ENCODE measurements at regions not wholly inside any gene's neighbourhood (a gene's known extent, or its start where the extent isn't known, plus 50 kb on each side); places are given as distances from the start of the nearest gene placed in this dataset.
"Not testable (repeated sequence)": the region's sequence is repeated elsewhere in the genome, so short reads cannot be mapped to it uniquely, and the experiment has no call there.

DNA sequence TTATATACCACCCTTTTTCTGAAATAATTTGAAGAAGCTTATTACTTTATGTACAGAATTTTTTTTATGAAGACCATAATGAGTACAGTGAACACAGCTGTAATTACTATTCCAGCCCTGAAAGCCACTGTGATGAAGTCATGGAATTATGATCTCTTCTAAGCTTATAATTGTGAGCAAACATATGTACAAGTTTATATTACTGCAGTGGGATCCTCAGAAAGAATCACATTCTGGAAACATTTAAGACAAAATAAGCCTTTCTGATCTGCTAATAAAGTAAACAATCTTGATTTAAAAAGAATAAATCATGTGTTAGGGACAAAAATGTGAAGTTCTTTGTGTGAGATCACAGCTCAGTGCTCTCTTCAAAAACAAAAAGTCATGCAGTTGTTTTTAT lies 560.4 kb downstream of the CD109 start:
- no peaks in the 10 kb centered on the region for H3K36me3 ChIP-seq (ENCODE audit: insufficient read depth, low read length)
- no peaks in the 10 kb centered on the region for H3K79me2 ChIP-seq (ENCODE audit: insufficient read depth, low read length)
- no peaks in the 10 kb centered on the region for H3K4me1 ChIP-seq (ENCODE audit: insufficient read depth, low read length)
- H3K9ac ChIP-seq (ENCODE audit: low read depth, low read length): no peak overlapping the region
- H3K4me3 ChIP-seq (ENCODE audit: low read depth in 1 of 2, low read length in 2 of 2): no peak overlapping the region
- no peaks in the 10 kb centered on the region for H3K9me3 ChIP-seq (ENCODE audit: insufficient read depth, low read length, severe bottlenecking)
- no peaks in the 10 kb centered on the region for H4K20me1 ChIP-seq (ENCODE audit: insufficient read depth, low read length)
- H3K27me3 ChIP-seq (ENCODE audit: insufficient read depth, low read length, poor library complexity): no peaks in the 10 kb centered on the region
- DNase-seq: no peak
- H3K27ac ChIP-seq (ENCODE audit: low read length): no peak overlapping the region
- no peak for TF ChIP-seq EZH2 (IDR thresholded peaks at IDR 0.05; ENCODE audit: borderline replicate concordance, low read depth, low read length, severe bottlenecking)
- TF ChIP-seq, protein P1, sequence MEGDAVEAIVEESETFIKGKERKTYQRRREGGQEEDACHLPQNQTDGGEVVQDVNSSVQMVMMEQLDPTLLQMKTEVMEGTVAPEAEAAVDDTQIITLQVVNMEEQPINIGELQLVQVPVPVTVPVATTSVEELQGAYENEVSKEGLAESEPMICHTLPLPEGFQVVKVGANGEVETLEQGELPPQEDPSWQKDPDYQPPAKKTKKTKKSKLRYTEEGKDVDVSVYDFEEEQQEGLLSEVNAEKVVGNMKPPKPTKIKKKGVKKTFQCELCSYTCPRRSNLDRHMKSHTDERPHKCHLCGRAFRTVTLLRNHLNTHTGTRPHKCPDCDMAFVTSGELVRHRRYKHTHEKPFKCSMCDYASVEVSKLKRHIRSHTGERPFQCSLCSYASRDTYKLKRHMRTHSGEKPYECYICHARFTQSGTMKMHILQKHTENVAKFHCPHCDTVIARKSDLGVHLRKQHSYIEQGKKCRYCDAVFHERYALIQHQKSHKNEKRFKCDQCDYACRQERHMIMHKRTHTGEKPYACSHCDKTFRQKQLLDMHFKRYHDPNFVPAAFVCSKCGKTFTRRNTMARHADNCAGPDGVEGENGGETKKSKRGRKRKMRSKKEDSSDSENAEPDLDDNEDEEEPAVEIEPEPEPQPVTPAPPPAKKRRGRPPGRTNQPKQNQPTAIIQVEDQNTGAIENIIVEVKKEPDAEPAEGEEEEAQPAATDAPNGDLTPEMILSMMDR (IDR thresholded peaks at IDR 0.05; ENCODE audit: borderline replicate concordance, extremely low read depth, low read length, poor library complexity, severe bottlenecking): no peak
- no peak for ATAC-seq (ENCODE audit: insufficient read depth, low read depth)
- H3K4me2 ChIP-seq (ENCODE audit: insufficient read depth, low read length): no peak overlapping the region
- no peak overlapping the region for H2AFZ ChIP-seq (ENCODE audit: low read depth, low read length)

DNA sequence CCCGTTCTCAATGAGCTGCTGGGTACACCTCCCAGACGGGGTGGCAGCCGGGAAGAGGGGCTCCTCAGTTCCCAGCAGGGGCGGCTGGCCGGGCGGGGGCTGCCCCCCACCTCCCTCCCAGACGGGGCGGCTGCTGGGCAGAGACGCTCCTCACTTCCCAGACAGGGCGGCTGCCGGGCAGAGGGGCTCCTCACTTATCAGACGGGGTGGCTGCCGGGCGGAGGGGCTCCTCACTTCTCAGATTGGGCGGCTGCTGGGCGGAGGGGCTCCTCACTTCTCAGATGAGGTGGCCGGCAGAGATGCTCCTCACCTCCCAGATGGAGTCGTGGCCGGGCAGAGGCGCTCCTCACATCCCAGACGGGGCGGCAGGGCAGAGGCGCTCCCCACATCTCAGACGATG lies 559.0 kb downstream of the CD109 start:
- H3K79me2 ChIP-seq (ENCODE audit: insufficient read depth, low read length); H3K27me3 ChIP-seq (ENCODE audit: insufficient read depth, low read length, poor library complexity); H3K4me1 ChIP-seq (ENCODE audit: insufficient read depth, low read length); H3K9ac ChIP-seq (ENCODE audit: low read depth, low read length); H4K20me1 ChIP-seq (ENCODE audit: insufficient read depth, low read length); H3K27ac ChIP-seq (ENCODE audit: low read length); ATAC-seq (ENCODE audit: insufficient read depth, low read depth); H3K4me3 ChIP-seq (ENCODE audit: low read depth in 1 of 2, low read length in 2 of 2); H3K4me2 ChIP-seq (ENCODE audit: insufficient read depth, low read length); H3K9me3 ChIP-seq (ENCODE audit: insufficient read depth, low read length, severe bottlenecking); H2AFZ ChIP-seq (ENCODE audit: low read depth, low read length); H3K36me3 ChIP-seq (ENCODE audit: insufficient read depth, low read length); DNase-seq: not testable (repeated sequence)

DNA sequence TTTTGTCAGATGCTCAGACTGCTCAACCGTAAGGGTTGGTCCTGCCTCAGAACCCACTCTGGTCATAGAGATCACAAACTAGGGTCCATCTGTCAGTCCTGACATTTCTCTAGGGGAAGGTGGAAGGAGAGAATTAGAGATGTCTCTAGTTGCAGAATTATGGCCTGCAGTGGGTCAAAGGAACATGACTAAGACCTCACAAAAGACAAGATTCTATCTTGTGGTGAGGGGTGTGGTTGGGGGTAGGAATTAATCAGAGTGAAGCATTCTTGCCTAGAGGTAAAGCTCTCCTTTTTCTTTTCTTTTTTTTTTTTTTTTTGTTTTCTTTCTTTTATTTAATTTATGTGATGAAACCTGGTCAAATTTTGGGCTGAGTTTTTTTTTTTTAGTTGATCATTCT lies 558.1 kb downstream of the CD109 start:
- not testable (repeated sequence) for H4K20me1 ChIP-seq (ENCODE audit: insufficient read depth, low read length); H3K27ac ChIP-seq (ENCODE audit: low read length); H3K79me2 ChIP-seq (ENCODE audit: insufficient read depth, low read length); H2AFZ ChIP-seq (ENCODE audit: low read depth, low read length); H3K4me1 ChIP-seq (ENCODE audit: insufficient read depth, low read length); H3K9me3 ChIP-seq (ENCODE audit: insufficient read depth, low read length, severe bottlenecking); H3K9ac ChIP-seq (ENCODE audit: low read depth, low read length); H3K4me2 ChIP-seq (ENCODE audit: insufficient read depth, low read length); ATAC-seq (ENCODE audit: insufficient read depth, low read depth); DNase-seq; H3K36me3 ChIP-seq (ENCODE audit: insufficient read depth, low read length); H3K27me3 ChIP-seq (ENCODE audit: insufficient read depth, low read length, poor library complexity); H3K4me3 ChIP-seq (ENCODE audit: low read depth in 1 of 2, low read length in 2 of 2)

DNA sequence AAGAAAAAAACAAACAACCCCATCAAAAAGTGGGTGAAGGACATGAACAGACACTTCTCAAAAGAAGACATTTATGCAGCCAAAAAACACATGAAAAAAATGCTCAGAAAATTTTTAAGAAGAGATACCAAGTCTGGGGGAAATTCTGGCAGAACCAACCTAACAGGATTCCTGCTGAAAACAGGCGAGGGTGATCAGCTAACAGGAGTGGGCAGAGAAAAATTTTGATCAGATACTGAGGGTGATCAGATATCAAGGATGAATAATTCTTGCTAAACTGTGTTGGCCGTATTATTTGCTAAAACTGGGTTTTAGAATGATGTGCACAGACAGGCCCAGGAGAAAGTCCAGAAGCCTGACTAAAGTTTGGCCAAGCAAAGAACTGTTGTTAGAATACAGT lies 557.3 kb downstream of the CD109 start:
- Histone ChIP-seq H3K27ac (ENCODE audit: low read length) (no peak overlapping the region), H3K27me3 (ENCODE audit: insufficient read depth, low read length, poor library complexity) (no peaks in the 10 kb centered on the region), H2AFZ (ENCODE audit: low read depth, low read length) (no peak overlapping the region), H3K79me2 (ENCODE audit: insufficient read depth, low read length) (no peaks in the 10 kb centered on the region), H3K9ac (ENCODE audit: low read depth, low read length) (no peak overlapping the region), H3K4me1 (ENCODE audit: insufficient read depth, low read length) (no peaks in the 10 kb centered on the region), H3K9me3 (ENCODE audit: insufficient read depth, low read length, severe bottlenecking) (no peaks in the 10 kb centered on the region), H3K36me3 (ENCODE audit: insufficient read depth, low read length) (no peaks in the 10 kb centered on the region), H3K4me3 (ENCODE audit: low read depth in 1 of 2, low read length in 2 of 2) (no peak overlapping the region), H4K20me1 (ENCODE audit: insufficient read depth, low read length) (no peaks in the 10 kb centered on the region), H3K4me2 (ENCODE audit: insufficient read depth, low read length) (no peak overlapping the region)
- TF ChIP-seq, protein P1 (IDR thresholded peaks at IDR 0.05; ENCODE audit: borderline replicate concordance, extremely low read depth, low read length, poor library complexity, severe bottlenecking): no peak
- no peak for TF ChIP-seq EZH2 (IDR thresholded peaks at IDR 0.05; ENCODE audit: borderline replicate concordance, low read depth, low read length, severe bottlenecking)
- DNase-seq (no peak), ATAC-seq (ENCODE audit: insufficient read depth, low read depth) (no peak)
